HCT116 (cell line): ENCODE measurements at regions not wholly inside any gene's neighbourhood (a gene's known extent, or its start where the extent isn't known, plus 50 kb on each side); places are given as distances from the start of the nearest gene placed in this dataset.

Experiments
- ATAC-seq: fragments of 200-7000 bp; cut with Tn5 transposase; 2 replicates; pipeline ENCODE4 v1.9.1; 2020; ENCODE audit warnings: mild to moderate bottlenecking, moderate library complexity
- BruUV-seq: library from RNA; stranded (reverse); fragments of 400-500 nt; replicated peaks from 2 replicates; lab custom pipeline; 2021; lab: Mats Ljungman, UMichigan
- CTCF ChIA-PET: fragments of 300-600 bp; sonication (Branson Sonifier 250); formaldehyde crosslinking; loops from one replicate; lab custom pipeline; 2021; ENCODE audit warnings: antibody characterized with exemption; lab: Charles Lee
- POLR2A ChIA-PET: fragments of 300-600, 350-600 bp; sonication (Branson Sonifier 250); formaldehyde crosslinking; loops from one replicate; lab custom pipeline; 2021; ENCODE audit warnings: antibody characterized with exemption; lab: Charles Lee
- RAD21 ChIA-PET, 2 experiments: fragments of 300-600 bp; sonication (Branson Sonifier 250); formaldehyde crosslinking; loops; one replicate each; lab custom pipeline; 2023; ENCODE audit warnings: low total read pairs in 2 of 2; ENCODE audit not compliant: uncharacterized antibody in 2 of 2, unreplicated experiment in 2 of 2, low non-redundant PET in 1 of 2; lab: Charles Lee
- DNase-seq: peaks from one replicate; pipeline ENCODE4 v3.0.0-alpha.2; 2010; ENCODE audit warnings: low read depth, low spot score
- H2AFZ ChIP-seq: fragments of 200-600 bp; shearing (Covaris generic), sonication (generic); 2 replicates; pipeline ENCODE4 v1.6.1; 2017; ENCODE audit warnings: low read depth, mixed run types, mixed read lengths, antibody characterized with exemption, low read length; ENCODE audit not compliant: poor library complexity, severe bottlenecking
- H3K27ac ChIP-seq: 2 replicates; pipeline ENCODE4 v1.5.1; 2012; ENCODE audit warnings: low read depth, low read length
- H3K27me3 ChIP-seq: fragments of 200-600 bp; sonication (generic); 2 replicates; pipeline ENCODE4 v1.6.1; 2016; ENCODE audit warnings: mixed run types, low read length, mixed read lengths; ENCODE audit not compliant: insufficient read depth
- H3K36me3 ChIP-seq, 2 experiments: fragments of 200-500 bp in 1 of 2; fragments of 200-600 bp in 1 of 2; sonication (Bioruptor generic) in 1 of 2; sonication (generic) in 1 of 2; 2 replicates each; pipeline versions ENCODE4 v1.5.1 to v1.6.1; 2014 to 2016; ENCODE audit warnings: low read length in 2 of 2, inconsistent platforms in 1 of 2, mixed read lengths in 1 of 2, mixed run types in 1 of 2; ENCODE audit not compliant: insufficient read depth in 2 of 2, control insufficient read depth in 1 of 2
- H3K4me1 ChIP-seq, 2 experiments: fragments of 200-600 bp in 1 of 2; sonication (generic) in 1 of 2; 2 replicates each; pipeline versions ENCODE4 v1.5.1 to v1.6.1; 2012 to 2017; ENCODE audit warnings: low read length in 2 of 2, inconsistent platforms in 1 of 2, mild to moderate bottlenecking in 1 of 2, mixed read lengths in 1 of 2, mixed run types in 1 of 2, moderate library complexity in 1 of 2; ENCODE audit not compliant: insufficient read depth in 2 of 2, control insufficient read depth in 1 of 2
- H3K4me2 ChIP-seq: fragments of 200-600 bp; sonication (generic); 2 replicates; pipeline ENCODE4 v1.6.1; 2017; ENCODE audit warnings: mixed run types, low read length, mixed read lengths
- H3K4me3 ChIP-seq, 2 experiments: fragments of 200-600 bp in 1 of 2; sonication (generic) in 1 of 2; replicated peaks in 1 of 2; 2 replicates each; pipeline ENCODE4 v1.5.1; 2011 to 2016; ENCODE audit warnings: low read length in 2 of 2, control low read depth in 1 of 2, low read depth in 1 of 2, mild to moderate bottlenecking in 1 of 2, mixed read lengths in 1 of 2, mixed run types in 1 of 2
- H3K79me2 ChIP-seq: fragments of 200-600 bp; sonication (generic); 2 replicates; pipeline ENCODE4 v1.6.1; 2017; ENCODE audit warnings: mild to moderate bottlenecking, mixed run types, low read length, moderate library complexity, mixed read lengths; ENCODE audit not compliant: insufficient read depth
- H3K9ac ChIP-seq: fragments of 200-600 bp; sonication (generic); 2 replicates; pipeline ENCODE4 v1.6.1; 2016; ENCODE audit warnings: low read length, mixed read lengths
- H3K9me2 ChIP-seq: fragments of 200-600 bp; sonication (generic), shearing (Covaris generic); 2 replicates; pipeline ENCODE4 v1.6.1; 2017; ENCODE audit warnings: mixed run types, mild to moderate bottlenecking, moderate library complexity; ENCODE audit not compliant: insufficient read depth
- H3K9me3 ChIP-seq, 2 experiments: fragments of 200-500 bp in 1 of 2; fragments of 200-600 bp in 1 of 2; sonication (Bioruptor generic) in 1 of 2; sonication (generic) in 1 of 2; 2 replicates each; pipeline ENCODE4 v1.6.1; 2014 to 2017; ENCODE audit warnings: low read length in 2 of 2, mixed read lengths in 2 of 2, inconsistent platforms in 1 of 2, low read depth in 1 of 2, mild to moderate bottlenecking in 1 of 2, mixed run types in 1 of 2, moderate library complexity in 1 of 2; ENCODE audit not compliant: control insufficient read depth in 1 of 2, insufficient read depth in 1 of 2
- H4K20me1 ChIP-seq: fragments of 200-600 bp; sonication (generic), shearing (Covaris generic); 2 replicates; pipeline ENCODE4 v1.6.1; 2017; ENCODE audit warnings: mixed run types, mild to moderate bottlenecking, moderate library complexity; ENCODE audit not compliant: insufficient read depth
- ATF3 ChIP-seq: IDR thresholded peaks from 2 replicates; pipeline ENCODE4 v1.6.1; 2012
- ELF1 ChIP-seq: IDR thresholded peaks from 2 replicates; pipeline ENCODE4 v1.6.1; 2012; ENCODE audit warnings: low read depth, borderline replicate concordance
- JUND ChIP-seq: IDR thresholded peaks from 2 replicates; pipeline ENCODE4 v1.6.1; 2012
- SRF ChIP-seq: IDR thresholded peaks from 2 replicates; pipeline ENCODE4 v1.6.1; 2012; ENCODE audit warnings: low read depth
- intact Hi-C: fragments of 100-400 bp; cut with micrococcal nuclease; formaldehyde crosslinking; loops from 2 replicates; pipeline ENCODE4 v1.10.0; 2022

GRCh38 chr12:5258926-5259325 is 173.0 kb upstream of the NTF3 start:
- Histone ChIP-seq H3K79me2 (no peaks in the 10 kb centered on the region), H3K4me3 (no peak overlapping the region), H4K20me1 (no peaks in the 10 kb centered on the region), H3K4me2 (no peak overlapping the region), H3K9me2 (no peaks in the 10 kb centered on the region), H3K4me1 (peaks cover 0 to 7% of the 10 kb centered on the region in 2 experiments; a peak in 1 of 4 replicates), H3K9ac (no peak overlapping the region), H3K36me3 (no peaks in the 10 kb centered on the region), H3K27ac (no peak overlapping the region), H3K9me3 (no peaks in the 10 kb centered on the region), H2AFZ (no peak overlapping the region), H3K27me3 (no peaks in the 10 kb centered on the region)
- no peak for TF ChIP-seq ATF3
- no peak for TF ChIP-seq SRF
- TF ChIP-seq ELF1: no peak
- no TSS peak for BruUV-seq
- RAD21 ChIA-PET: no interaction called here
- POLR2A ChIA-PET: no interaction called here
- intact Hi-C loops: no loop called here
- DNase-seq: no peak
- CTCF ChIA-PET: no interaction called here
- no peak for ATAC-seq

DNA sequence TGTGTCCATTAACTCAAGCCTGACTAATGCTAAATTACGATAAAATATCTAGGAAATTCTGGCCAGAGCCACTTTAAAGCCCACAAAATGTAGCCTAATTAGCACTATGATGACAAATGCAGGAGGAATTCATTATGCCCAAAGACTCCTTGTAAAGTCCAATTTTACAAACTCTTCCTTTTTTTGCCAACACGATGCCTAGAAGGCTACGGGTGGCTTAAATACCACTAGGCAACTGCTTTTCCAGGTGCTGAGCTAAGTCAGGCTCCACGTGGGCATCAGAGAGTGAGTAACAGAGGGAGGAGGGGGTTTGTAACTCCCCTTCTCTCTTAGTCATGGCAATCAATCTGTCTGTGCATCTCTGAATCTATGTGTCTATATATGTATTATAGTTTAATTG is 172.4 kb upstream of the NTF3 start:
- H3K27ac ChIP-seq: no peak overlapping the region
- no peaks in the 10 kb centered on the region for H3K36me3 ChIP-seq
- H3K9me2 ChIP-seq: no peaks in the 10 kb centered on the region
- TF ChIP-seq JUND: no peak
- ChIA-PET RAD21 (no interaction called here), POLR2A (no interaction called here), CTCF (no interaction called here)
- no peak for ATAC-seq
- no peaks in the 10 kb centered on the region for H3K27me3 ChIP-seq
- H3K9ac ChIP-seq: no peak overlapping the region
- peaks cover 0 to 7% of the 10 kb centered on the region in 2 experiments; a peak in 1 of 4 replicates for H3K4me1 ChIP-seq
- no peak overlapping the region for H3K4me2 ChIP-seq
- no peak overlapping the region for H2AFZ ChIP-seq
- H3K9me3 ChIP-seq: no peaks in the 10 kb centered on the region
- H3K79me2 ChIP-seq: no peaks in the 10 kb centered on the region
- no peaks in the 10 kb centered on the region for H4K20me1 ChIP-seq
- intact Hi-C loops: no loop called here
- H3K4me3 ChIP-seq: no peak overlapping the region
- no peak for DNase-seq
- no TSS peak for BruUV-seq
